ENCODE measurements at regions not wholly inside any gene's neighbourhood (a gene's known extent, or its start where the extent isn't known, plus 50 kb on each side); places are given as distances from the start of the nearest gene placed in this dataset.

DNA sequence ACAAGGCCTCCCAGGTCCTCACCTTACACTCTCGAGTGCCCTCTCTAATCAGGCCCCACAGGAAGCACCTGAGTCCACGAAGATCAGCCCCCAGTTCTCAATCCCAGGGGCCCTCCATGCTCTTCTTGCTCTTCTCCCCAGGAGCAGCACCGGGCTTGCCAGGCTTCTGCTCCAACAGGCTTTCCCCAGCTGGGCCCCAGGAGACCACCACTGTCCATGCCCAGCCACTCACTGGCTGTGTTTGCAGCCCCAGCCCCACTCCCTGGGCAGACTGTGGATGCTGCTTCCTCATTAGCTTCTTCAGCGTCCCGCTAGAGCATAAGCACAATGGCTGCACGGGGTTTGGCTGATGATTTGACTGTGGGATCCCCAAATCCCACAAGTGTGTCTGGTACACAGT, 781.9 kb downstream of the GALR1 start:
- no peak for DNase-seq (ENCODE audit: low read depth, low spot score)
- in situ Hi-C loops (cut with HindIII; ENCODE audit: low sequenced_read_pairs): no loop called here
- TF ChIP-seq, protein P1, sequence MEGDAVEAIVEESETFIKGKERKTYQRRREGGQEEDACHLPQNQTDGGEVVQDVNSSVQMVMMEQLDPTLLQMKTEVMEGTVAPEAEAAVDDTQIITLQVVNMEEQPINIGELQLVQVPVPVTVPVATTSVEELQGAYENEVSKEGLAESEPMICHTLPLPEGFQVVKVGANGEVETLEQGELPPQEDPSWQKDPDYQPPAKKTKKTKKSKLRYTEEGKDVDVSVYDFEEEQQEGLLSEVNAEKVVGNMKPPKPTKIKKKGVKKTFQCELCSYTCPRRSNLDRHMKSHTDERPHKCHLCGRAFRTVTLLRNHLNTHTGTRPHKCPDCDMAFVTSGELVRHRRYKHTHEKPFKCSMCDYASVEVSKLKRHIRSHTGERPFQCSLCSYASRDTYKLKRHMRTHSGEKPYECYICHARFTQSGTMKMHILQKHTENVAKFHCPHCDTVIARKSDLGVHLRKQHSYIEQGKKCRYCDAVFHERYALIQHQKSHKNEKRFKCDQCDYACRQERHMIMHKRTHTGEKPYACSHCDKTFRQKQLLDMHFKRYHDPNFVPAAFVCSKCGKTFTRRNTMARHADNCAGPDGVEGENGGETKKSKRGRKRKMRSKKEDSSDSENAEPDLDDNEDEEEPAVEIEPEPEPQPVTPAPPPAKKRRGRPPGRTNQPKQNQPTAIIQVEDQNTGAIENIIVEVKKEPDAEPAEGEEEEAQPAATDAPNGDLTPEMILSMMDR (IDR thresholded peaks at IDR 0.05; ENCODE audit: low read depth, low read length): no peak
- no peak overlapping the region for H3K4me3 ChIP-seq (ENCODE audit: low read depth, low read length)

DNA sequence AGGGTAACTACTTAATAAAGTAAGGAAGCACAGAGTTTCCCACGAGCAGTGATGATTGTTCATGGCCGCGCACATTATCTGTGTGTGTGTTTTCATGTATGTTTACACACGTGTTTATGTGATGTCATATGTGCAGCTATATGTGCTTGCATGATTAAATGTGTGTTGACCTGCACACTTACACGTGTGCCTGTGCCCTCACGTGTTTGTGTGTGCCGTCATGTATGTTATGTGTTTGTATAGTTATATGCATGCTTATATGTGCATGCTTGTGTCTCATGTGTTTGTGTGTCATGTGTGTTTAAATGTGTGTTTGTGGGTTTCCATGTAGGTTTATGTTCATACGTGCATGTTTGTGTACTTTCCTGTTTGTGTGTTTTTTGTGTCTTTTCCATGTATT, 782.3 kb downstream of the GALR1 start:
- no peak overlapping the region for H3K4me3 ChIP-seq (ENCODE audit: low read depth, low read length)
- in situ Hi-C loops (cut with HindIII; ENCODE audit: low sequenced_read_pairs): no loop called here
- no peak for DNase-seq (ENCODE audit: low read depth, low spot score)
- TF ChIP-seq, protein P1 (IDR thresholded peaks at IDR 0.05; ENCODE audit: low read depth, low read length): no peak

DNA sequence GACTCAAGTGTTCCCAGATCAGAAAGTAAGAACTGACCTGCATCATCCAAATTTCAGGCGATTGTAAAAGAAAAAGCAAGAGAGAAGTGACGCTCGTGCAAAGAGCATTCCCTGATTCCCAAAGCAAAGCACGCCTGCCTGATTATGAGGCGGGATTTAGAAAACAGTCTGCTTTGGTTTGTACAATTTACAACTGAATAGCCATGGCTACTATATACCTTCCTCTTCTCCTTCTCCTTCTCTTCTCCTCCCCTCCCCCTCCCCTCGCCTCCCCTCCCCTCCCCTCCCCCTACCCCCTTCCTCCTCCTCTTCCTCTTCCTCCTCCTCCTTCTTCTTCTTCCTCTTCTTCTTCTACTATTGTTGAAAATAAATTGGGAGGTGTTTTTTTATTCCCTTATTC, 782.9 kb downstream of the GALR1 start:
- in situ Hi-C loops (cut with HindIII; ENCODE audit: low sequenced_read_pairs): no loop called here

DNA sequence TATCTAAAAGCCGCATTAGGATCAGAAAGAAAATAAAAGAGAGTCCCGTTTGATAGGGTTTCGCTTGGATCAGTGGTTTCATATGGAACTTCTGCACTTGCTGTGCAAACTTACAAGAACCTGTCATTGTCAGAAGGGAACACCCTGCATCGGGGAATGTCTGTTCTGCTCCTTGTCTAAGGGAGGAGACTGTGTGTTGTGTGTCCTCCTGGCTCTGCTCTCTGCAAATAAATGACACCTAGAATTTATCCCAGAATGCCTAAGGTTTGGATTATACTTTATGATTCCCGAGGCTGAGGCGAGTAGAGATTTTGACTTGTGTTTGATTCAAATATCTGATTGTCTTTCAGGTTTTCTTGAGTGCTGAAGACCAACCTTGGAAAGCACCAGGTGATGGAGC, 785.1 kb downstream of the GALR1 start:
- TF ChIP-seq, protein P1 (IDR thresholded peaks at IDR 0.05; ENCODE audit: low read depth, low read length): no peak
- in situ Hi-C loops (cut with HindIII; ENCODE audit: low sequenced_read_pairs): no loop called here
- no peak overlapping the region for H3K4me3 ChIP-seq (ENCODE audit: low read depth, low read length)

More for the DNA sequence above, 782.9 kb downstream of the GALR1 start:
- no peak overlapping the region for H3K4me3 ChIP-seq (ENCODE audit: low read depth, low read length)
- no peak for DNase-seq (ENCODE audit: low read depth, low spot score)
- TF ChIP-seq, protein P1 (IDR thresholded peaks at IDR 0.05; ENCODE audit: low read depth, low read length): no peak

DNA sequence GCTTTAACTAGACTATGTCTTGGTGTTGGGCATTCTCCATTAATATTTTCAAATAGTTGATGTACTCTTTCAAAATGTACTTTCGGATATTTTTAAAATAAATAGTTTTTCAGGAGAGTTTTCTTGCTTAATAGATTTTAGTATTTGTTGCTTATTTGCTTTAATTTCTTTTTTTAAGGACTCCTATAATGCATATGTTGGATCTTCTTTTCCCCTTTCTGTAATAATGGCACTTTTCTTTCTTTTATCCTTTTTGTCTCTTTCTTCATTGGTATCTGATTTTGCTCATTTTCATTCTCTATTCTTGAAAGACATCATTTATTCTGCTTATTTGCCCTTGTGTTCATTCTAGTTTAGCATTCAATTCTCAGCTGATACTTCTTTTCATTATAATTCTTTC, 791.6 kb downstream of the GALR1 start:
- DNase-seq (ENCODE audit: low read depth, low spot score): no peak
- H3K4me3 ChIP-seq (ENCODE audit: low read depth, low read length): no peak overlapping the region
- TF ChIP-seq, protein P1 (IDR thresholded peaks at IDR 0.05; ENCODE audit: low read depth, low read length): no peak
- in situ Hi-C loops (cut with HindIII; ENCODE audit: low sequenced_read_pairs): no loop called here

More for the DNA sequence above, 785.1 kb downstream of the GALR1 start:
- DNase-seq (ENCODE audit: low read depth, low spot score): no peak

DNA sequence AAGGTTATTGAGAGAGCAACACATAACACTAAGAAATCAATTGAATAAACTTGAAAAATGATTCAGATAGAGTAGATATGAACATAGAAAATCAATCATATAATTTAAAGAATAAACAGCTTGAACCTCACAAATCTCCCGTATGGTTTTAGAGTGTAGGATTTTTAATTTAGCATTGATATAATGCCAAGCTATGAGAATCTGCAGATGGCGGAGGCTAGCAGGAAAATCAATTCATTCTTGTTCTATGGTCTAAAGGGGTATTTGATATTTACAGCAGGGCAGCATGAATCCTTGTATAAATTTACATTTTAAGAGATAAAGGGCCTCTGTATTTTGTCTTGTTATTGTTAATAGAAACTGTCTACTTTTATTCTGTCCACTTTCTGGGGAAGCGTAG, 797.0 kb downstream of the GALR1 start:
- DNase-seq (ENCODE audit: low read depth, low spot score): no peak
- H3K4me3 ChIP-seq (ENCODE audit: low read depth, low read length): no peak overlapping the region
- TF ChIP-seq, protein P1 (IDR thresholded peaks at IDR 0.05; ENCODE audit: low read depth, low read length): no peak
- in situ Hi-C loops (cut with HindIII; ENCODE audit: low sequenced_read_pairs): no loop called here

DNA sequence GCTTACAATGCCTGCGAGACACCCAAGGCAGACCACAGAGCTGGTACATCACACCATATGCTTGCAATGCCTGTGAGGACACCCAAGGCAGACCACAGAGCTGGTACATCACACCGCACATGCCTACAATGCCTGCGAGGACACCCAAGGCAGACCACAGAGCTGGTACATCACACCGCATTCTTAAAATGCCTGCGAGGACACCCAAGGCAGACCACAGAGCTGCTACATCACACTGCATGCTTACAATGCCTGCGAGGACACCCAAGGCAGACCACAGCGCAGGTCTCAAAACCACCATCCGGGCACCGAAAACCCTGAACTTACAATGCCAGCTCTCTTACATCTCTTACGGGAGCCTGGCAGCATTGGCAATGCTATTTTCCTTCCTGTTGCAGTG, 799.6 kb downstream of the GALR1 start:
- H3K4me3 ChIP-seq (ENCODE audit: low read depth, low read length): no peak overlapping the region
- no peak for DNase-seq (ENCODE audit: low read depth, low spot score)
- TF ChIP-seq, protein P1 (IDR thresholded peaks at IDR 0.05; ENCODE audit: low read depth, low read length): no peak
- in situ Hi-C loops (cut with HindIII; ENCODE audit: low sequenced_read_pairs): no loop called here

Measured in astrocyte of the spinal cord (primary cell).